Liver (tissue), 8 donors: ENCODE measurements at regions not wholly inside any gene's neighbourhood (a gene's known extent, or its start where the extent isn't known, plus 50 kb on each side); places are given as distances from the start of the nearest gene placed in this dataset.

Experiments
- DNase-seq: peaks from one replicate; pipeline ENCODE4 v3.0.0-alpha.2; 2017; ENCODE audit warnings: low spot score
- H3K27ac ChIP-seq, 2 donors: one replicate each; pipeline ENCODE4 v1.7.0; 2013; ENCODE audit warnings: inconsistent platforms in 2 of 2, low read length in 2 of 2, control low read depth in 1 of 2, low read depth in 1 of 2, mild to moderate bottlenecking in 1 of 2
- H3K27me3 ChIP-seq, 4 donors: one replicate each; pipeline versions ENCODE4 v1.6.1 to v1.7.0; 2013; ENCODE audit warnings: low read length in 3 of 4, inconsistent platforms in 1 of 4, mild to moderate bottlenecking in 1 of 4, moderate library complexity in 1 of 4; ENCODE audit not compliant: control insufficient read depth in 4 of 4, insufficient read depth in 4 of 4
- H3K36me3 ChIP-seq, 4 donors: one replicate each; pipeline versions ENCODE4 v1.6.1 to v1.7.0; 2013; ENCODE audit warnings: low read length in 3 of 4, mild to moderate bottlenecking in 3 of 4, low read depth in 1 of 4, moderate library complexity in 1 of 4; ENCODE audit not compliant: control insufficient read depth in 4 of 4, insufficient read depth in 3 of 4
- H3K4me1 ChIP-seq, 4 donors: one replicate each; pipeline versions ENCODE4 v1.6.1 to v1.7.0; 2013; ENCODE audit warnings: low read length in 3 of 4, mild to moderate bottlenecking in 3 of 4, moderate library complexity in 1 of 4; ENCODE audit not compliant: control insufficient read depth in 4 of 4, insufficient read depth in 4 of 4
- H3K4me3 ChIP-seq, 3 donors: one replicate each; pipeline versions ENCODE4 v1.6.1 to v1.7.0; 2013; ENCODE audit warnings: low read length in 3 of 3, control low read depth in 1 of 3, low read depth in 1 of 3, mild to moderate bottlenecking in 1 of 3
- H3K9ac ChIP-seq, 2 donors: one replicate each; pipeline ENCODE4 v1.7.0; 2013; ENCODE audit warnings: low read length in 2 of 2, mild to moderate bottlenecking in 2 of 2, moderate library complexity in 2 of 2, control low read depth in 1 of 2, low read depth in 1 of 2
- H3K9me3 ChIP-seq, 4 donors: one replicate each; pipeline versions ENCODE4 v1.6.1 to v1.7.0; 2013; ENCODE audit warnings: low read length in 3 of 4; ENCODE audit not compliant: control insufficient read depth in 4 of 4
- EGR1 ChIP-seq, 2 donors: IDR thresholded peaks; 2 replicates each; pipeline ENCODE4 v1.6.1; 2016 to 2018; ENCODE audit warnings: antibody characterized with exemption in 2 of 2, low read depth in 2 of 2
- FOXA1 ChIP-seq: IDR thresholded peaks from 2 replicates; pipeline ENCODE4 v1.6.1; 2016; ENCODE audit warnings: antibody characterized with exemption
- FOXA2 ChIP-seq: IDR thresholded peaks from 2 replicates; pipeline ENCODE4 v1.6.1; 2016; ENCODE audit warnings: antibody characterized with exemption
- HNF4A ChIP-seq, 2 donors: conservative IDR thresholded peaks; 2 replicates each; pipeline ENCODE4 v1.6.1; 2016; ENCODE audit warnings: antibody characterized with exemption in 2 of 2, mild to moderate bottlenecking in 2 of 2
- HNF4G ChIP-seq: IDR thresholded peaks from 2 replicates; pipeline ENCODE4 v1.6.1; 2016; ENCODE audit warnings: antibody characterized with exemption
- JUND ChIP-seq, 2 donors: IDR thresholded peaks; 2 replicates each; pipeline ENCODE4 v1.6.1; 2016; ENCODE audit warnings: antibody characterized with exemption in 2 of 2
- NR2F2 ChIP-seq: IDR thresholded peaks from 2 replicates; pipeline ENCODE4 v1.6.1; 2016; ENCODE audit warnings: antibody characterized with exemption
- RAD21 ChIP-seq, 2 donors: IDR thresholded peaks; 2 replicates each; pipeline ENCODE4 v1.6.1; 2016; ENCODE audit warnings: antibody characterized with exemption in 2 of 2, mild to moderate bottlenecking in 2 of 2
- SP1 ChIP-seq: IDR thresholded peaks from 2 replicates; pipeline ENCODE4 v1.6.1; 2018; ENCODE audit warnings: antibody characterized with exemption, mild to moderate bottlenecking
- TAF1 ChIP-seq: conservative IDR thresholded peaks from 2 replicates; pipeline ENCODE4 v1.6.1; 2016; ENCODE audit warnings: antibody characterized with exemption, mild to moderate bottlenecking
- YY1 ChIP-seq: IDR thresholded peaks from 2 replicates; pipeline ENCODE4 v1.6.1; 2016; ENCODE audit warnings: antibody characterized with exemption, mild to moderate bottlenecking
- WGBS: extraction: QIAGEN DNeasy Blood & Tissue Kit; methylation state at CpG from one replicate; pipeline ENCODE4 v1.1.7; 2013; 5-methylcytosine and 5-hydroxymethylcytosine counted together
- TF ChIP-seq, protein P1 (sequence below): IDR thresholded peaks from 2 replicates; pipeline ENCODE4 v1.6.1; 2016; ENCODE audit warnings: antibody characterized with exemption
- TF ChIP-seq, protein P2 (sequence below): fragments of 150-350 bp; IDR thresholded peaks from 2 replicates; pipeline ENCODE4 v1.5.1; 2017; ENCODE audit warnings: improper control_type of control experiment, low read depth, low read length; ENCODE audit not compliant: missing input control
- TF ChIP-seq, protein P3 (sequence below): IDR thresholded peaks from 2 replicates; pipeline ENCODE4 v1.6.1; 2016; ENCODE audit warnings: antibody characterized with exemption
- TF ChIP-seq, protein P4 (sequence below): IDR thresholded peaks from 2 replicates; pipeline ENCODE4 v1.6.1; 2016; ENCODE audit warnings: antibody characterized with exemption
- donor health status: healthy.
- donor health status: healthy.
- donor health status: healthy.
- donor health status: healthy.
- donor health status: healthy.

DNA sequence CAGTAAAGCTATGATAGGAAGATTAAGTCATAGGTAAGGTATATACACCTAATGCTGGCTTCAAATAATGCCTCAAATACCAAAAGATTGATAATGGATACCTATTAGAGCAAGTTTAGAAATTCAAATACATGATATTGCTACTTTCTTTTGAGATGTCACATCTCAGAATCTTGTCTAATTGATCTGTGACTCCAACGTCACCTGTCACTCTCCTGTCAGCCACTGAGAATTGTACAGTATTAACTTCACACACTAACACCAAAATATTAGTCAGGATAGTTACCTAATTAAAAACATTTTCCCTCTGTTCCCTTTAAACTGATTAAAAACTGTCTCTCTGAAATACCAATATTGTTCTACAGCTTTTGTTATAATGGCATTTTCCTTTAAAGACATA lies 575.5 kb upstream of the ID4 start:
- no peaks in the 10 kb centered on the region for H3K27me3 ChIP-seq
- H3K4me1 ChIP-seq = no peaks in the 10 kb centered on the region
- WGBS = 81% methylated on average over 1 of the region's 1 CpG

DNA sequence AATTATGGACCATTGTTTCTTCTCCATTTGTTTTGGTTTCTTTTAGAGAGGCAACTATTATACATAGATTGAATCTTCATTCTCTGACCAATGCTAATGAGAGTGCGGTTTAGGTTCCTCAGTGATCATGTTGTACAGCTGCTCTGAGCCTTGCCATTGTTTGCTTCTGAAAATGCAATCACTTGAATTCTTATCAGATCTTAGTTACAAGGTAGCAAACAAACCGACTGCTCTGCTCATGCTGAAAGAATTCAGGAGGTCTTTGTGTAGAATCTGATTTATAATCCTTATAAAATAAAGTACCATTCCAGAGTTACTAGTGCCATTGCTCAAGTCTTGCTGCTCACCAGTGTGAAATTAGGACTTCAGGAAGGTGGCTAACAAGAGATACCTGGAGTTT lies 569.1 kb upstream of the ID4 start:
- no peak overlapping the region for H3K27ac ChIP-seq
- no peak for DNase-seq
- no peaks in the 10 kb centered on the region for H3K27me3 ChIP-seq
- no peaks in the 10 kb centered on the region for H3K36me3 ChIP-seq
- no peak overlapping the region for H3K4me3 ChIP-seq
- no peak overlapping the region for H3K9ac ChIP-seq
- H3K4me1 ChIP-seq = no peaks in the 10 kb centered on the region
- WGBS = 41% methylated on average over 2 of the region's 2 CpGs
- no peak for TF ChIP-seq EGR1 (IDR thresholded peaks at IDR 0.05; ENCODE audit: low read depth in 2 of 2)
- TF ChIP-seq NR2F2 = no peak
- no peak for TF ChIP-seq FOXA2
- H3K9me3 ChIP-seq = no peaks in the 10 kb centered on the region

More for the DNA sequence above, 575.5 kb upstream of the ID4 start:
- H3K36me3 ChIP-seq = no peaks in the 10 kb centered on the region
- TF ChIP-seq TAF1 (no peak), SP1 (no peak), FOXA1 (no peak), RAD21 (IDR thresholded peaks at IDR 0.05) (no peak), NR2F2 (no peak)
- TF ChIP-seq, protein P1, sequence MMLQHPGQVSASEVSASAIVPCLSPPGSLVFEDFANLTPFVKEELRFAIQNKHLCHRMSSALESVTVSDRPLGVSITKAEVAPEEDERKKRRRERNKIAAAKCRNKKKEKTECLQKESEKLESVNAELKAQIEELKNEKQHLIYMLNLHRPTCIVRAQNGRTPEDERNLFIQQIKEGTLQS = no peak
- H3K9me3 ChIP-seq = no peaks in the 10 kb centered on the region
- H3K9ac ChIP-seq = no peak overlapping the region
- H3K27ac ChIP-seq = no peak overlapping the region
- no peak for DNase-seq
- no peak overlapping the region for H3K4me3 ChIP-seq

DNA sequence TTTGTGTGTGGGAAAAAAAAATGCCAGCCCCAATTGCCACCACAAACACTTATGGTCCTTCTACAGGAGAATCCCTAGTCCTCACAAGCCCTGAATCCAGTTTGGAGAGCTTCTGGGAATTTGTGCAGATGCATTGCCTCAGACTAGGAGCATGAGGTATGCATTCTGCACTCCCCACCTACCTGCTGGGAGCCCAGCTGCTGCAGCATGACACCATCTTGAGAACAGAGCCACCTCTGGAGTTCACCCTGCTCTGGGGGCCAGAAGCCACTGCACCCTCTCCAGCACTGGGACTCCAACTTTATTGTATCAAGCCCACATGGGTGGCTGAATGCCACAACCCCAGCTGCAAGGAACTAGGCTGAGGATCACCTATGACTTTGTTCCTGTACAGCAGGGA lies 568.5 kb upstream of the ID4 start:
- H3K9me3 ChIP-seq = no peaks in the 10 kb centered on the region
- no peak overlapping the region for H3K9ac ChIP-seq
- H3K27ac ChIP-seq = no peak overlapping the region
- H3K36me3 ChIP-seq = no peaks in the 10 kb centered on the region
- DNase-seq = no peak
- H3K4me1 ChIP-seq = no peaks in the 10 kb centered on the region
- TF ChIP-seq HNF4G (no peak), FOXA2 (no peak), SP1 (no peak), YY1 (no peak), HNF4A (conservative IDR thresholded peaks at IDR 0.05) (no peak), EGR1 (IDR thresholded peaks at IDR 0.05; ENCODE audit: low read depth in 2 of 2) (no peak), JUND (IDR thresholded peaks at IDR 0.05) (no peak), RAD21 (IDR thresholded peaks at IDR 0.05) (no peak)
- TF ChIP-seq, protein P2, sequence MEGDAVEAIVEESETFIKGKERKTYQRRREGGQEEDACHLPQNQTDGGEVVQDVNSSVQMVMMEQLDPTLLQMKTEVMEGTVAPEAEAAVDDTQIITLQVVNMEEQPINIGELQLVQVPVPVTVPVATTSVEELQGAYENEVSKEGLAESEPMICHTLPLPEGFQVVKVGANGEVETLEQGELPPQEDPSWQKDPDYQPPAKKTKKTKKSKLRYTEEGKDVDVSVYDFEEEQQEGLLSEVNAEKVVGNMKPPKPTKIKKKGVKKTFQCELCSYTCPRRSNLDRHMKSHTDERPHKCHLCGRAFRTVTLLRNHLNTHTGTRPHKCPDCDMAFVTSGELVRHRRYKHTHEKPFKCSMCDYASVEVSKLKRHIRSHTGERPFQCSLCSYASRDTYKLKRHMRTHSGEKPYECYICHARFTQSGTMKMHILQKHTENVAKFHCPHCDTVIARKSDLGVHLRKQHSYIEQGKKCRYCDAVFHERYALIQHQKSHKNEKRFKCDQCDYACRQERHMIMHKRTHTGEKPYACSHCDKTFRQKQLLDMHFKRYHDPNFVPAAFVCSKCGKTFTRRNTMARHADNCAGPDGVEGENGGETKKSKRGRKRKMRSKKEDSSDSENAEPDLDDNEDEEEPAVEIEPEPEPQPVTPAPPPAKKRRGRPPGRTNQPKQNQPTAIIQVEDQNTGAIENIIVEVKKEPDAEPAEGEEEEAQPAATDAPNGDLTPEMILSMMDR = no peak
- TF ChIP-seq, protein P3, sequence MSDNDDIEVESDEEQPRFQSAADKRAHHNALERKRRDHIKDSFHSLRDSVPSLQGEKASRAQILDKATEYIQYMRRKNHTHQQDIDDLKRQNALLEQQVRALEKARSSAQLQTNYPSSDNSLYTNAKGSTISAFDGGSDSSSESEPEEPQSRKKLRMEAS = no peak
- TF ChIP-seq, protein P4, sequence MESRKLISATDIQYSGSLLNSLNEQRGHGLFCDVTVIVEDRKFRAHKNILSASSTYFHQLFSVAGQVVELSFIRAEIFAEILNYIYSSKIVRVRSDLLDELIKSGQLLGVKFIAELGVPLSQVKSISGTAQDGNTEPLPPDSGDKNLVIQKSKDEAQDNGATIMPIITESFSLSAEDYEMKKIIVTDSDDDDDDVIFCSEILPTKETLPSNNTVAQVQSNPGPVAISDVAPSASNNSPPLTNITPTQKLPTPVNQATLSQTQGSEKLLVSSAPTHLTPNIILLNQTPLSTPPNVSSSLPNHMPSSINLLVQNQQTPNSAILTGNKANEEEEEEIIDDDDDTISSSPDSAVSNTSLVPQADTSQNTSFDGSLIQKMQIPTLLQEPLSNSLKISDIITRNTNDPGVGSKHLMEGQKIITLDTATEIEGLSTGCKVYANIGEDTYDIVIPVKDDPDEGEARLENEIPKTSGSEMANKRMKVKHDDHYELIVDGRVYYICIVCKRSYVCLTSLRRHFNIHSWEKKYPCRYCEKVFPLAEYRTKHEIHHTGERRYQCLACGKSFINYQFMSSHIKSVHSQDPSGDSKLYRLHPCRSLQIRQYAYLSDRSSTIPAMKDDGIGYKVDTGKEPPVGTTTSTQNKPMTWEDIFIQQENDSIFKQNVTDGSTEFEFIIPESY = no peak
- H3K4me3 ChIP-seq = no peak overlapping the region
- no peaks in the 10 kb centered on the region for H3K27me3 ChIP-seq
